H9 (cell line): ENCODE measurements at regions not wholly inside any gene's neighbourhood (a gene's known extent, or its start where the extent isn't known, plus 50 kb on each side); places are given as distances from the start of the nearest gene placed in this dataset.

ENCODE experiments used
- DNase-seq: peaks from one replicate; pipeline ENCODE4 v3.0.0-alpha.2; 2017
- H2AFZ ChIP-seq: one replicate; pipeline ENCODE4 v1.6.1; 2013; ENCODE audit warnings: mild to moderate bottlenecking, low read length, control low read depth, moderate library complexity
- H2AK5ac ChIP-seq: 2 replicates; pipeline ENCODE4 v1.6.1; 2013; ENCODE audit warnings: low read length, control low read depth, mixed read lengths; ENCODE audit not compliant: insufficient read length
- H2BK120ac ChIP-seq: one replicate; pipeline ENCODE4 v1.6.1; 2013; ENCODE audit warnings: low read depth, mild to moderate bottlenecking, low read length, control low read depth, inconsistent platforms; ENCODE audit not compliant: poor library complexity, severe bottlenecking
- H2BK12ac ChIP-seq: 2 replicates; pipeline ENCODE4 v1.6.1; 2013; ENCODE audit warnings: low read length, control low read depth, mixed read lengths, low read depth; ENCODE audit not compliant: insufficient read length
- H2BK15ac ChIP-seq: 2 replicates; pipeline ENCODE4 v1.6.1; 2013; ENCODE audit warnings: low read depth, low read length, control low read depth
- H2BK20ac ChIP-seq: one replicate; pipeline ENCODE4 v1.6.1; 2013; ENCODE audit warnings: low read depth, mild to moderate bottlenecking, low read length, control low read depth, inconsistent platforms; ENCODE audit not compliant: poor library complexity, severe bottlenecking
- H2BK5ac ChIP-seq: 2 replicates; pipeline ENCODE4 v1.6.1; 2013; ENCODE audit warnings: low read length, control low read depth, mixed read lengths; ENCODE audit not compliant: insufficient read length
- H3K14ac ChIP-seq: 2 replicates; pipeline ENCODE4 v1.6.1; 2013; ENCODE audit warnings: low read length, control low read depth; ENCODE audit not compliant: insufficient read depth
- H3K18ac ChIP-seq: 2 replicates; pipeline ENCODE4 v1.6.1; 2013; ENCODE audit warnings: low read depth, mild to moderate bottlenecking, mixed read lengths, low read length, control low read depth; ENCODE audit not compliant: insufficient read length
- H3K23ac ChIP-seq: 2 replicates; pipeline ENCODE4 v1.6.1; 2013; ENCODE audit warnings: low read length, control low read depth, mixed read lengths, low read depth; ENCODE audit not compliant: insufficient read length
- H3K23me2 ChIP-seq: 2 replicates; pipeline ENCODE4 v1.6.1; 2013; ENCODE audit warnings: low read depth, mild to moderate bottlenecking, mixed read lengths, low read length, control low read depth; ENCODE audit not compliant: insufficient read length, poor library complexity, severe bottlenecking
- H3K27ac ChIP-seq: 2 replicates; pipeline ENCODE4 v1.5.1; 2013; ENCODE audit warnings: low read length, control low read depth, mixed read lengths, low read depth; ENCODE audit not compliant: insufficient read length
- H3K27me3 ChIP-seq: 2 replicates; pipeline ENCODE4 v1.6.1; 2013; ENCODE audit warnings: low read length, control low read depth, inconsistent platforms; ENCODE audit not compliant: insufficient read depth
- H3K4ac ChIP-seq: 2 replicates; pipeline ENCODE4 v1.6.1; 2013; ENCODE audit warnings: low read depth, mild to moderate bottlenecking, control low read depth, inconsistent platforms, low read length, moderate library complexity
- H3K4me1 ChIP-seq: 2 replicates; pipeline ENCODE4 v1.6.1; 2013; ENCODE audit warnings: low read length, control low read depth, inconsistent platforms; ENCODE audit not compliant: insufficient read depth
- H3K4me2 ChIP-seq: 2 replicates; pipeline ENCODE4 v1.6.1; 2013; ENCODE audit warnings: low read length, control low read depth, mixed read lengths; ENCODE audit not compliant: insufficient read length, insufficient read depth
- H3K56ac ChIP-seq: 2 replicates; pipeline ENCODE4 v1.6.1; 2013; ENCODE audit warnings: low read depth, mild to moderate bottlenecking, mixed read lengths, low read length, control low read depth; ENCODE audit not compliant: insufficient read length
- H3K79me1 ChIP-seq: 2 replicates; pipeline ENCODE4 v1.6.1; 2013; ENCODE audit warnings: low read depth, mild to moderate bottlenecking, moderate library complexity, low read length, control low read depth, inconsistent platforms; ENCODE audit not compliant: insufficient read depth, poor library complexity, severe bottlenecking
- H3K79me2 ChIP-seq: 2 replicates; pipeline ENCODE4 v1.6.1; 2013; ENCODE audit warnings: low read length, control low read depth, inconsistent platforms; ENCODE audit not compliant: insufficient read depth
- H3K9ac ChIP-seq: 2 replicates; pipeline ENCODE4 v1.6.1; 2013; ENCODE audit warnings: low read length, control low read depth, mixed read lengths; ENCODE audit not compliant: insufficient read length; ENCODE audit errors: extremely low read depth
- H3K9me3 ChIP-seq: one replicate; pipeline ENCODE4 v1.6.1; 2013; ENCODE audit warnings: low read depth, low read length, inconsistent platforms; ENCODE audit not compliant: control insufficient read depth
- H3T11ph ChIP-seq: one replicate; pipeline ENCODE4 v1.6.1; 2013; ENCODE audit warnings: mild to moderate bottlenecking, low read length, control low read depth, inconsistent platforms
- H4K20me1 ChIP-seq: one replicate; pipeline ENCODE4 v1.6.1; 2013; ENCODE audit not compliant: control insufficient read depth, insufficient read length, insufficient read depth
- H4K5ac ChIP-seq: 2 replicates; pipeline ENCODE4 v1.6.1; 2013; ENCODE audit warnings: low read depth, mild to moderate bottlenecking, mixed read lengths, low read length, control low read depth; ENCODE audit not compliant: insufficient read length
- H4K8ac ChIP-seq: replicated peaks from 2 replicates; pipeline ENCODE4 v1.6.1; 2013; ENCODE audit warnings: low read length, control low read depth, mixed read lengths, low read depth; ENCODE audit not compliant: insufficient read length
- H4K91ac ChIP-seq: 2 replicates; pipeline ENCODE4 v1.6.1; 2013; ENCODE audit warnings: low read depth, mild to moderate bottlenecking, moderate library complexity, mixed read lengths, low read length, control low read depth; ENCODE audit not compliant: insufficient read length
- H3K27ac Mint-ChIP-seq, 3 experiments: 2 replicates in 2 of 3; 3 replicates in 1 of 3; pipeline ENCODE4 v1.8.0; 2020 to 2021; ENCODE audit warnings: mixed read lengths in 3 of 3, mild to moderate bottlenecking in 1 of 3, moderate library complexity in 1 of 3
- H3K27me3 Mint-ChIP-seq: 2 replicates; pipeline ENCODE4 v1.8.0; 2021; ENCODE audit warnings: low read depth, mild to moderate bottlenecking, moderate library complexity, mixed read lengths
- H3K36me3 Mint-ChIP-seq, 3 experiments: 2 replicates in 2 of 3; 3 replicates in 1 of 3; pipeline ENCODE4 v1.8.0; 2020 to 2021; ENCODE audit warnings: low read depth in 3 of 3, mixed read lengths in 3 of 3; ENCODE audit not compliant: insufficient read depth in 1 of 3
- H3K4me1 Mint-ChIP-seq, 2 experiments: 2 replicates each; pipeline ENCODE4 v1.8.0; 2020; ENCODE audit warnings: mixed read lengths in 2 of 2
- H3K4me3 Mint-ChIP-seq, 2 experiments: 2 replicates in 1 of 2; 3 replicates in 1 of 2; pipeline ENCODE4 v1.8.0; 2020 to 2021; ENCODE audit warnings: mild to moderate bottlenecking in 2 of 2, mixed read lengths in 2 of 2, moderate library complexity in 1 of 2
- H3K9me3 Mint-ChIP-seq, 2 experiments: 2 replicates in 1 of 2; 3 replicates in 1 of 2; pipeline ENCODE4 v1.8.0; 2020; ENCODE audit warnings: mild to moderate bottlenecking in 2 of 2, mixed read lengths in 2 of 2, moderate library complexity in 1 of 2
- CTCF ChIP-seq: fragments of 200-600 bp; sonication (generic); conservative IDR thresholded peaks from 3 replicates; pipeline ENCODE4 v1.8.0; 2021; ENCODE audit warnings: antibody characterized with exemption, mild to moderate bottlenecking
- WGBS: extraction: QIAGEN DNeasy Blood & Tissue Kit; methylation state at CpG from one replicate; pipeline ENCODE4 v1.1.7; 2013; ENCODE audit warnings: missing lambda C conversion rate, low lambda C conversion rate, mixed read lengths; ENCODE audit not compliant: insufficient read length; ENCODE audit errors: extremely low coverage; 5-methylcytosine and 5-hydroxymethylcytosine counted together

DNA sequence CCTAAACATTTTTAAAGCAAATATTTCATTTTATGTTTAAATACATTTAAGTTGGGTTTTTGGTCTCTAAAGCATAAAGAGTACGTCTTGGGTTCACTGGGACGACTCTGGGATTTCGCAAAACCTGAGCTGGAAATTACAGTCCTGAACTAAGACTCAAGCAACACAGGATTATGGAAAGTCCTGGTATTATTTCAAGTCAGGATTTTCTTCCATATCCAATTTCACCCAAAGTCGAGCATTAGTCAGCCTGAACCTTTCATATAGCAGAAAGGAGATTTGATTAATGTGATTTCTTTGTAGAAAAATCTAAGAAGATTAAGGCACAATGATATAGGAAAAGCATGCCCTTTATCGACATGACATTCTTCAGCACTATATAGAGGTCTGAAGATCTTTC, 100.0 kb downstream of the MTERF1 start:
- Histone ChIP-seq H3T11ph (no peak overlapping the region), H2BK12ac (no peak overlapping the region), H3K23ac (no peak overlapping the region), H2BK5ac (no peak overlapping the region), H3K27ac (no peak overlapping the region), H3K27me3 (no peaks in the 10 kb centered on the region), H3K4me1 (no peaks in the 10 kb centered on the region), H3K56ac (no peak overlapping the region), H2AFZ (no peak overlapping the region), H2AK5ac (no peak overlapping the region), H3K79me1 (no peaks in the 10 kb centered on the region), H4K20me1 (no peaks in the 10 kb centered on the region), H3K23me2 (no peaks in the 10 kb centered on the region), H3K4ac (no peak overlapping the region), H4K8ac (no peak overlapping the region), H2BK120ac (no peak overlapping the region), H4K5ac (no peak overlapping the region), H3K18ac (no peak overlapping the region), H3K9ac (no peak overlapping the region), H3K79me2 (no peaks in the 10 kb centered on the region), H3K14ac (no peak overlapping the region), H2BK15ac (no peak overlapping the region), H3K9me3 (no peaks in the 10 kb centered on the region), H2BK20ac (no peak overlapping the region), H4K91ac (no peak overlapping the region), H3K4me2 (no peak overlapping the region)
- no peak overlapping the region for H3K4me3 Mint-ChIP-seq
- H3K9me3 Mint-ChIP-seq = no peaks in the 10 kb centered on the region
- H3K27ac Mint-ChIP-seq = no peak overlapping the region
- WGBS = no CpG with 5 or more reads among the region's 5 CpGs
- no peaks in the 10 kb centered on the region for H3K36me3 Mint-ChIP-seq
- no peak for TF ChIP-seq CTCF
- peaks cover 1% of the 10 kb centered on the region; the same call in 1 of the 2 replicates for H3K27me3 Mint-ChIP-seq
- DNase-seq = no peak
- no peaks in the 10 kb centered on the region for H3K4me1 Mint-ChIP-seq
